ENCODE measurements at regions not wholly inside any gene's neighbourhood (a gene's known extent, or its start where the extent isn't known, plus 50 kb on each side); places are given as distances from the start of the nearest gene placed in this dataset.
"Not testable (repeated sequence)": the region's sequence is repeated elsewhere in the genome, so short reads cannot be mapped to it uniquely, and the experiment has no call there.

DNA sequence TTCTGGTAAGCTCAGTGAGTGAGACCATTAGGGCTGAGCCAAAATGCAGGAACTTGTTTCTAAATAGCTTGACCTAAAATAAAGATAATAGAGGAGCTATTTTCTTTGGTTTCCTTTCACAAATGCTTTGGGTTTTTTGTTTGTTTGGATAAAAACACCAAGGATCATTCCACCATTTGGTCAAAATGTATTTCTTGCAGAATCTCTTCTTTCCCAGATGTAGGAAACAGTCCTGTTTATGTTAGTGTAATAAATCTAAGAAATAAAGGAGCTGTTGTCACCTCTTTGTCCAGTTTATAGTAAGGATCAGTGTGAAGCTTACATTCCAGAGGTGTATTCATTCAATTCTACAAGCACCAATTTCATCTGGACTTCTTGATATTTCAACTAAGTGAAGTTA, 297.8 kb downstream of the GJA1 start:
- intact Hi-C loops (cut with micrococcal nuclease) = no loop called here
- H3F3A ChIP-seq (ENCODE audit: low read length, unreplicated experiment) = no peaks in the 10 kb centered on the region
- no peaks in the 10 kb centered on the region for H3K79me2 ChIP-seq (ENCODE audit: low read length)
- H3K9me2 ChIP-seq (replicated peaks; ENCODE audit: low read length) = no peaks in the 10 kb centered on the region
- no peaks in the 10 kb centered on the region for H3K9me3 ChIP-seq (ENCODE audit: low read length)
- DNase-seq (no peak), ATAC-seq (no peak)
- H3K9ac ChIP-seq (ENCODE audit: low read length) = no peak overlapping the region
- no peak overlapping the region for H3K4me2 ChIP-seq (ENCODE audit: low read length)
- TF ChIP-seq, protein P1, sequence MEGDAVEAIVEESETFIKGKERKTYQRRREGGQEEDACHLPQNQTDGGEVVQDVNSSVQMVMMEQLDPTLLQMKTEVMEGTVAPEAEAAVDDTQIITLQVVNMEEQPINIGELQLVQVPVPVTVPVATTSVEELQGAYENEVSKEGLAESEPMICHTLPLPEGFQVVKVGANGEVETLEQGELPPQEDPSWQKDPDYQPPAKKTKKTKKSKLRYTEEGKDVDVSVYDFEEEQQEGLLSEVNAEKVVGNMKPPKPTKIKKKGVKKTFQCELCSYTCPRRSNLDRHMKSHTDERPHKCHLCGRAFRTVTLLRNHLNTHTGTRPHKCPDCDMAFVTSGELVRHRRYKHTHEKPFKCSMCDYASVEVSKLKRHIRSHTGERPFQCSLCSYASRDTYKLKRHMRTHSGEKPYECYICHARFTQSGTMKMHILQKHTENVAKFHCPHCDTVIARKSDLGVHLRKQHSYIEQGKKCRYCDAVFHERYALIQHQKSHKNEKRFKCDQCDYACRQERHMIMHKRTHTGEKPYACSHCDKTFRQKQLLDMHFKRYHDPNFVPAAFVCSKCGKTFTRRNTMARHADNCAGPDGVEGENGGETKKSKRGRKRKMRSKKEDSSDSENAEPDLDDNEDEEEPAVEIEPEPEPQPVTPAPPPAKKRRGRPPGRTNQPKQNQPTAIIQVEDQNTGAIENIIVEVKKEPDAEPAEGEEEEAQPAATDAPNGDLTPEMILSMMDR (conservative IDR thresholded peaks at IDR 0.05; ENCODE audit: low read depth, low read length) = no peak
- no peak for TF ChIP-seq EZH2 (IDR thresholded peaks at IDR 0.05; ENCODE audit: low read length, unreplicated experiment)
- no peak for TF ChIP-seq EZH2phosphoT487 (IDR thresholded peaks at IDR 0.05; ENCODE audit: borderline replicate concordance, low read length)
- no peak overlapping the region for H3K4me3 ChIP-seq (ENCODE audit: low read length)
- H2AFZ ChIP-seq (ENCODE audit: low read length) = no peak overlapping the region
- ChIA-PET CTCF (no interaction called here), POLR2A (ENCODE audit: unreplicated experiment) (no interaction called here)
- H3K4me1 ChIP-seq (ENCODE audit: insufficient read depth, low read length) = no peaks in the 10 kb centered on the region
- no peak overlapping the region for H3K27ac ChIP-seq (ENCODE audit: low read length)
- no peaks in the 10 kb centered on the region for H4K20me1 ChIP-seq (ENCODE audit: low read length)
- no peaks in the 10 kb centered on the region for H3K27me3 ChIP-seq (ENCODE audit: low read length)
- no TSS peak for BruUV-seq (replicated peaks)
- no peaks in the 10 kb centered on the region for H3K36me3 ChIP-seq (ENCODE audit: low read depth, low read length)

DNA sequence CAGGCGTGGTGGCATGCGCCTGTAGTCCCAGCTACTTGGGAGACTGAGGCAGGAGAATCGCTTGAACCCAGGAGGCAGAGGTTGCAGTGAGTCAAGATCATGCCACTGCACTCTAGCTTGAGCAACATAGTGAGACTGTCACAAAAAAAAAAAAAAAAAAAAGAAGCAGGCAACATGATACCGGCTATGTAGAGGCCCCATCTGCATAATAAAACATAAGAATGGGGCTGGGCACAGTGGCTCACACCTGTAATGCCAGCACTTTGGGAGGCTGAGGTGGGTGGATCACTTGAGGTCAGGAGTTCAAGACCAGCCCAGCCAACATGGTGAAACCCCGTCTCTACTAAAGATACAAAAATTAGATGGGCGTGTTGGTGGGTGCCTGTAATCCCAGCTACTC, 304.7 kb downstream of the GJA1 start:
- intact Hi-C loops (cut with micrococcal nuclease); H3K9me3 ChIP-seq (ENCODE audit: low read length); ATAC-seq; DNase-seq; H3K9ac ChIP-seq (ENCODE audit: low read length); H3K36me3 ChIP-seq (ENCODE audit: low read depth, low read length); CTCF ChIA-PET; H3K4me2 ChIP-seq (ENCODE audit: low read length); H3F3A ChIP-seq (ENCODE audit: low read length, unreplicated experiment); H3K27me3 ChIP-seq (ENCODE audit: low read length); H3K9me2 ChIP-seq (replicated peaks; ENCODE audit: low read length); H3K4me1 ChIP-seq (ENCODE audit: insufficient read depth, low read length); POLR2A ChIA-PET (ENCODE audit: unreplicated experiment); H3K27ac ChIP-seq (ENCODE audit: low read length); BruUV-seq (replicated peaks); H4K20me1 ChIP-seq (ENCODE audit: low read length); H2AFZ ChIP-seq (ENCODE audit: low read length); H3K79me2 ChIP-seq (ENCODE audit: low read length); H3K4me3 ChIP-seq (ENCODE audit: low read length): not testable (repeated sequence)

DNA sequence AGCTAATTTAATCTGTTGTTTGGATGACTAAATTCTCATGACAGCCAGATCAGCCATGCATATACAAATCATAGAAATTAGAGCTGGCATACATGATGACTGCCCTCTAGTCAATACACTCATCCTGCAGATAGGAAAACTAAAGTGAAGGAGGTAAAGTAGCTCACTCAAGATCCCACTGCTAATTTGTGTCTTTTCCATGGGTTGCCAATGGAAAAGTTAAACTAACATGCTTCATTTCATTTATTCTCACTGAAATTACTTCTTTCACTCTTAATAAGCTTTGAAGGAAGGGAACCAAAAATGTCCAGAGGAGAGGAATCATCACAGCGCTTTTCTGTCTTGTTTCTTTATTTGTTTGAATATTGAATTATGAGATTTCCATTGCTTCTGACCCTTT, 308.2 kb downstream of the GJA1 start:
- Histone ChIP-seq H3K27me3 (ENCODE audit: low read length) (no peaks in the 10 kb centered on the region), H2AFZ (ENCODE audit: low read length) (no peak overlapping the region), H3K4me2 (ENCODE audit: low read length) (no peak overlapping the region), H3K36me3 (ENCODE audit: low read depth, low read length) (no peaks in the 10 kb centered on the region), H3K4me1 (ENCODE audit: insufficient read depth, low read length) (no peaks in the 10 kb centered on the region), H3K9me2 (replicated peaks; ENCODE audit: low read length) (no peaks in the 10 kb centered on the region), H4K20me1 (ENCODE audit: low read length) (no peaks in the 10 kb centered on the region), H3K79me2 (ENCODE audit: low read length) (no peaks in the 10 kb centered on the region), H3F3A (ENCODE audit: low read length, unreplicated experiment) (no peaks in the 10 kb centered on the region), H3K4me3 (ENCODE audit: low read length) (no peak overlapping the region), H3K9me3 (ENCODE audit: low read length) (no peaks in the 10 kb centered on the region), H3K9ac (ENCODE audit: low read length) (no peak overlapping the region), H3K27ac (ENCODE audit: low read length) (no peak overlapping the region)
- ATAC-seq (no peak), DNase-seq (no peak)
- TF ChIP-seq, protein P1 (conservative IDR thresholded peaks at IDR 0.05; ENCODE audit: low read depth, low read length) = no peak
- TF ChIP-seq EZH2 (IDR thresholded peaks at IDR 0.05; ENCODE audit: low read length, unreplicated experiment) (no peak), EZH2phosphoT487 (IDR thresholded peaks at IDR 0.05; ENCODE audit: borderline replicate concordance, low read length) (no peak)
- no TSS peak for BruUV-seq (replicated peaks)
- intact Hi-C loops (cut with micrococcal nuclease) = no loop called here
- CTCF ChIA-PET = no interaction called here
- POLR2A ChIA-PET (ENCODE audit: unreplicated experiment) = no interaction called here

Data from PC-3 (cell line).